DMS114 treated with DMSO at 0.1 percent for 48 hours (cell line): ENCODE measurements at regions not wholly inside any gene's neighbourhood (a gene's known extent, or its start where the extent isn't known, plus 50 kb on each side); places are given as distances from the start of the nearest gene placed in this dataset.

Source experiments
- DNase-seq: peaks from one replicate; lab custom pipeline; 2025; ENCODE audit not compliant: unreplicated experiment; lab: John Stamatoyannopoulos, UW

DNA sequence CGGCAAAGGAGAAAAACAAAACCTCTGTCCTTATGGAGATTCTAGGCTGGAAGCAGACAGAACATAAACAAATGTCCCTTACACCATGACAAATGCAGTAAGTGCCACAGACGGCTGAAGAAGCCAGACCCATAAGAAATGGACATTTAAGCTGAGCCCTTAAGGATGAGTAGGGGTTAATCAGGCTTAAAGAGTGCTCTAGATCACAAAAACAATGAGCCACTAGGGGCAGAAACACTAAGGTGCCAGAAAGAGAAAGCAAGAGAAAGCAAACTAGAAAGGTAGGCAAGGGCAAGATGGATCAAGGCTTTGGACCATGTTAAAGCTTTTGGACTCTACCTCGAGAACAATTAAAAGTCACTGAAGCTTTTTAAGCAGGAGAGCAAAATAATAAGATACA is 326.9 kb upstream of the WWC1 start:
- DNase-seq = no peak

DNA sequence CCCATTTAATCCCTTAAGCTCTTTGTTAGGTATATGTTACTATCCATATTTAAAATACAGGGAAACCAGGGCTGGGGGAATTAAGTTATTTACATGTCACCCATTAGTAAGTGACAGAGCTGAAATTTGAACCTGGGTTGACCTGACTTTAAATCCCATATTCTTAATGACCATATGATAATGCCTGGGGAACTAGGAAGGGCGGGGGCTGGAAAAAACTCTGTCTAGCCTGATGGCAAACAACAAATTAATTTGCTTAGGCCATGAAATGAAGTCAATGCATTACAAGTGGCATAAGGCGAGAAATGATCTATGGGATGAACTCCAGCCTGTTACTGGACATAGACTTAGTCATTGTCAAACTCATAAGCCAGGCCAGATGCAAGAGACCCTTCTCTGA is 325.7 kb upstream of the WWC1 start:
- DNase-seq = no peak

DNA sequence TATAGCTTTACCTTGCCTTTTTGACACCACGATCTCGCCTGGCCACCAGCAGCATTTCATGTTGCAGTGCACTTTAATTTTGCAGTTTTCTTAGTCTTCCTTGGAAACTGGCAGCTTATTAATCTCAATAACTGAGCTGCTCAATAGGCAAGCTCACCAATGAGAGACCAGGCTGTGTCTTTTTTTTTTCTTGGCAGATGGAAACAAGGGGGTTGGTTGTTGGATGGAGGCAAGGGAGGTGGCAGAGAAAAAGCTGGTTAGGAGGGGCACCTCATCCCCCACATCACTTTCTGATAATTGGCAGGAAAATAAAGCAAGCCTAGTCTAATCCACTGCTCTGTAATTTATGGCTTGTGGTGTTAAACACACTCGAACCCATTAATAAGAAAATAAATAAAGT is 324.5 kb upstream of the WWC1 start:
- DNase-seq = no peak

DNA sequence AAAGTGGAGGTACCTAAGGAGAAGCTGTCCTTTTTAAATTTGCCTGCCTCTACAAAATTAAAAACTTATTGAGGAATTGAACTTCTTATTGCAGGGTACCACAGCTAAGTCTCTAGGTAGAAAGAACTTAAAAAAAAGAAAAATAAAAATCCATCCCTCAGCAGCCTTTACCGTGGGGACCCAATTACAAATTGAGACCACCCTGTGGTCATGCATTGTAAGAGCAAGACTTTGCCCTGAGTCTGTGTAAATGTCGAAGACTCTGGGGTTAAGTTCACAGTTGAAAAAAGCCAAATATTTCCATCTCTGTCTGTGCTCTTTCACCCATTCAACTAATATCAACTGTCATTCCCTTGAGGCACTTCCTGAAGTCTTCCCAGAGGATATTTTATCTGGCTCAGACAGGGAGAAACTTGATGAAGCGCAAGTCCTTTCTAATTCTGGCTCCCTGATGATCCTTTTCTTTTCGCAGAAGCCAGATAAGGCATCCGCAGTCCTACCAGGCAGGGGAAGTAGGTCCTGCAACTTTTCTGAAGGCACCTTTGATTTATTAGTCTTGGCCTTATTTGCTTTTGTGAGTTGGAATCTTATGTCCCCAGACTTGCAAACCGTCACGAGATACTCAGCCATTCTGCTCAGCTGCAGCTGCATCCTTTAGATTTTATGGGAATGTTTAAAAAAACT is 323.8 kb upstream of the WWC1 start:
- no peak for DNase-seq

DNA sequence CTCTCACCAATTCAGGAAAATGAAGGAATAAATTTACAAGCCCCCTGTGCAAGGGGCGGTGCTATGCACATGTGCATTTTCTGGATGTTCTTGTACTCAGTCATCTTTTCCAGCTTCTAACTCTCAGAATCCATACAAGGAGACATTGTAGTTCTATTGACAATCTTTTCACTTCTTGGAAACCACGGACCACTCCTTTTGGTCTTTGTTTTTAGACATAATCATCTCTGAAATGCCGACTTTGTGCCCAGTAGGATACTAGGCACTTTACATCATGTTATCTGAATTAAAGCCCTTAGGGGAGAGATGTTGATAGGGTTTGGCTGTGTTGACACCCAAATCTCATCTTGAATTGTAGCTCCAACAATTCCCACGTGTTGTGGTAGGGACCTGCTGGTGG is 322.6 kb upstream of the WWC1 start:
- no peak for DNase-seq

DNA sequence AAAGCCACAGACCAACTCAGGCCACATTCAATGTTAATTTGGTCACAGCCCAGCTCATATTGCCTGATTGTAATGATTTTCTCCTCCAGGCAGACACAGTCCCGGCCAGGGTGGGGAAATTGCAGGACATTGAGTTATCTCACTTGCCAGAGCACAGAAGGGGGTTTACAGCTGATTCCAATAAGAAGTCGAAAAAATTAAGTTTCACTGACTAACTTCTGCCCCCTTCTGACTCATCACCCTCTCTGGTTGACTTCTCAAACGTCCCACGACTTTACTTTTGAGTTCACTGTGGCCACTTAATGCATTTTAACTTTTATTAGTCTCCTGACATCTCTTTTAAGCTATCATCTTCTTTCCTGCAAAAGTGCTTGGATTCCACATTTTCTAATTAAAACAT is 321.4 kb upstream of the WWC1 start:
- DNase-seq = no peak

DNA sequence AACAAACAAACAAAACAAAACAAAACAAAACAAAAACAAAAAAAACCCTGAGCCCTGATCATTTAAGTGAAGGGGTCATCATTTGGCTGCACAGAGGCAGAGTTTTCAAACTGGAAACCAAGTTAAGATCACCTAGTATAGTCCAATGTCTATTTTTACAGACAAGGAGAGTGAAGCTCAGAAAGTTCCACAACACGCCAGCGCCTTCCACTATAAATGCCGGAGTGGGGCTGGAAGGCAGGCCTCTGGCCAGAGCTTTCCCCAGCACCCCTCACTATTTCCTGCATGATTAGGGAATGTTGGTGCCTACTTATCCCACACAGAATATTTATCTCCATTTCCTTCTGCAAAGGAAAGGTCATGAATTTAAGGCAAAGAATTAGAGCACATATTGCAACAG is 319.7 kb upstream of the WWC1 start:
- no peak for DNase-seq

DNA sequence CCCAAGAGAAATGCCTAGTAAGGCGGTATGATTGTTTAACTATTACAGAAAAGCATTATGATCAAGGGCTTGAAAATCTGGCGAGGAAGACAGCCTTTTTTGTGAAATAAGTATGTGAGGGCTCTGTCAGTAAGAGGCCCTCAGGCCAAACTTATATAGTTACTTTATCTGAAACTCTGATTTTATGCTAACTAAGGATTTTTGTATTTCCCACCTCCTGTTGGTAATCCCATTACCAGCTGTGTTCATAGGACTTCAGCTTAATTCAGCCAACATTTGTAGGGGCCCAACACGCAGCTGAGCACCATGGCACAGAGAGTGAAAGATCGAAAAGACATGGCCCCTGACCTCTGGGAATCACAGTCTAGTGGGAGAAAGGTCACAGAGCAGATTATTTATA is 318.3 kb upstream of the WWC1 start:
- no peak for DNase-seq

DNA sequence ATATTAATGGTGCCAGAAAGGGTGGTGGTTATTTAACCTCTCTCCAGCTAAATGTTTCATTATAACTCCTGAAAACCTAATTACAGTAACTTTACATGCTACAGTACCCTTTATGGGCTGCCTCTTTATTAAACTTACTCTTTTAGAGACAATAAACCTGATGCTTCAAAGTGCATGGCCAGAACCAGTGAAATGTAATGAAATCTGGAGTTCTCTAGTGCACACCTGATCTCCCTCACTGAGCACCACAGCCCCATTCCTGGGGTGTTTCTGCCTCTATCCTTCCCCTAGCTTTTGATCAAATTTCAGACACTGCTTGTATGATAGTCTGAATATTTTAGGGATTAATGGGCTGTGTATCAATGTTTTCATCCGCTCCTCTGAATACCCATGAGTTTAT is 306.5 kb upstream of the WWC1 start:
- no peak for DNase-seq

DNA sequence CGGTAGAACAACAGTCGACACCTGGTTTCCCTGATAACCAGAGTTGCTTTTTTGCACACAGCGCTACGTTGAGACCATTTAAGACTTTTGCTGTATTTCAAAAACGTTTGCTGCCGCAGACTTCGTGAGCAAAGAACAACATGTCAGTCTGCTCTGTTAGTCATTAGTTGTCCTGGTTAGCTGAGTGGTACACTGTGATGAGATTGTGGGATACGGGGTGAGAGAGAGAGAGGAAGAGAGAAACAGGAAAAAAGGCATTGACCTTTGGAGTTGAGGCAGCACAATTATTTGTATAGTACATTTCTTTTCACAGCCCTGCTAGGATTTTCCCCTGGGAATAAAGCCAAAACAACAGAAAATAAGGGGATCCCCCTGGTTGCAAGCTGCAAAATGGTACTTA is 306.1 kb upstream of the WWC1 start:
- no peak for DNase-seq

DNA sequence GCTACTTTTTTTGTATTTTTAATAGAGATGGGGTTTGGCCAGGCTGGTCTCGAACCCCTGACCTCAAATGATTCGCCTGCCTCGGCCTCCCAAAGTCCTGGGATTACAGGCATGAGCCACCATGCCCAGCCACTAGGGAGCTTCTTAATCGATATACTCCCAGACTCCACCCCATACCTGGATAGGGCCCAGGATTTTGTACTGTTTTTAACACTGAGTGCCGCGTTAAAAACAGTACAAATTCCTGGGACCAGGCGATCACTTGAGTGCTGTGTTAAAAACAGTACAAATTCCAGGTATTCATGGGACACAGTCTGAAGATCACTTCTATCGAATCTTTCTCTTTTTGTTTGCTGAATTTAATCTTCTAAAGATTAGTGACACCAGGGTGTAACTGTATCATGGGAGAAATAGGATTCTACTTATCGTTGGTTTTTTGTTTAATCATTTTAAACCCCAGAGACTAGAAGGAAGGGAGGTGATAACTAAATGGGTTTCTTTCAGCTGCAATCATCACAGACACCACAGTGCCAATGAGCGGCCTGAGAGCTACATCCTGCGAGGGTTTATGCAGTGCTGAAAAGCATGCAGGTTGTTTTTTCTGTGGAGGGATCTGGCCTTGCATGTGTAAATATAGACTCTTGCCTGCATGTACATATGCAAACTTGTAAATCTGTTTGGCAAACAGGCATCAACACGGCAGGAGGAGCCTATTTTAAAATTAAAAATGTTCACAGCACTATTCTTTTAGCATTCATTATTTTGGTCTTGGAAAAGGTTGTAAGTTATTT is 303.8 kb upstream of the WWC1 start:
- no peak for DNase-seq

DNA sequence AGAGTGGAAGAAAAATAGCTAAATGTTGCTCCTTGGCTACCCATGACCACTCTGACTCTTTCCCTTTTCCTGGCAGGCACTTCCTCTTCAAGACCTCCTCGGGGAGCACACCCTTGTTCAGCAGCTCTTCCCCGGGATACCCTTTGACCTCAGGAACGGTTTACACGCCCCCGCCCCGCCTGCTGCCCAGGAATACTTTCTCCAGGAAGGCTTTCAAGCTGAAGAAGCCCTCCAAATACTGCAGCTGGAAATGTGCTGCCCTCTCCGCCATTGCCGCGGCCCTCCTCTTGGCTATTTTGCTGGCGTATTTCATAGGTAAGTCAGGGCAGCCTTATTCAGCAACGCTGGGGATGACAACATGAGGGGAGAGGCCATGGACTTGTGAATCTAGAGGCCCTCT is 298.6 kb upstream of the WWC1 start:
- no peak for DNase-seq

DNA sequence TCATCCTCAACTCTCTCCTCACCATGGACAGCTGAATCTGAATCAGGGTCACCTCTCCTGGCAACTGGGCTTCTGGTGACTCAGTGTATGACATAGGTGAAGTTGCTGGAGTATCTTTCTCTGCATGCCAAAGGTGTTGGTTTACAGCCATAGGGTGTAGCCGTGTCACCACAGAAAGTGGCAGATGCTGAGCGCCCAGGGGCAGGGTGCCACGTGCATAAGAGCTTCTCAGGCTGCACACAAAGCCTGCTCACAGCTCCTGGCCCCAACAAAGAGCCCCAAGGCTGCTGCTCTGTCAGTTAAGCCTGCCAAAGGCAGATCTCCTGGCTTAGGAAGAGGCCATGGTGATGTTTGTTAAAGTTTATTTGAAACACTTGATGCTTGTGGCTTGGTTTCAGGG is 297.7 kb upstream of the WWC1 start:
- no peak for DNase-seq

DNA sequence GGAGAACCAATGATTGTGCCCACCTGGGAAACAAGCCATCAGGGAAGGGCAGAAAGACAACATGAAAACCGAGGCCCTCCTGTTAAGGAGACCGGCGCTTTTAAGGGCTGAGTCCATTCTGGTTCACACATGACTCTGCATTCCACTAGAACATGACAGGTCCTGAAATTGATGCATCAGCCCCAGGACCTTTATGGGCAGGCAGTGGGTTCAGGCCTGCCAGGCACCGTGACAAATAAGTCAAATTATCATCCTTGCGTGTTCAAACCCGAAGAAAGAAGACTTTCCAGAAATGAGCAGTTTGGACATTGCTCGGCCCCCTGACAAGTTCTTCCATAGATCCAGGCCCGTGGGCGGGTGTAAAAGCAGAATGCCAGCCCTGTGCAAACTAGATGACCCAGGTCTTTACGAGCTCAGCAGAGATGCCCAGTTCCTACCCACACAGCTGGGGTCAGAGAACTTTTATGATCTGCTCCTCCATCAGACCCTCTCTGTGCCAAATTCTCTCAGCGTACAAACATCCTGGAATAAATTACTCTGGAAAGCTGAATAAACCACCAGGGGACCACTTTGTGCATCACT is 295.5 kb upstream of the WWC1 start:
- DNase-seq = no peak

DNA sequence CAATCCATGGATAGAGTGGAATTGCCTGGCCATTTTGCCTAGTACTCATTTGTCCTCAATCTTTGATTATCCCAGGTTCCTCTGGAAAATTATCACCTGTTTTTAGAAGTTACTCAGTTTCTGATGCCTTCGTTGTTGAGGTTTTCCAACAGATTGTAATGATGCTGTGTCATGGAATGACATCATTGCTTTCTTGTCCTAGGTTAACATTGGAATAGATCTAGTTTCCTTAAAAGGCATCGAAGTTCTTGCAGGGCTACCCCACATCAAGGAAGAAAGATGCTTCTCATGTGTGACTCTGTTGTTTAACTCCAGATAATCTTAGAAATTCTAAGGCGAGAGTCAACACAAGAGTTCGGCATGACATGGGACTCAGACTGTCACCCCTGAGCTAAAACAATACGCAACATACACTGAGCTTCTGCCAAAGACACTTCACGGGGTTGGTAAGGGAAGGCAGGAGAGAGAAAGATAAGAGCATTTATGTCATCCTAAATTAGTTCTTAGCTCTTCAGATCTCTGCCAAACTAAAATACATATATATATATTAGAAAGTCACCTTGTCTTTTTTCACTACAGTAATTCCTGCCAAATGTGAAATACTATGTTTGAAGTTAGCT is 293.2 kb upstream of the WWC1 start:
- no peak for DNase-seq

DNA sequence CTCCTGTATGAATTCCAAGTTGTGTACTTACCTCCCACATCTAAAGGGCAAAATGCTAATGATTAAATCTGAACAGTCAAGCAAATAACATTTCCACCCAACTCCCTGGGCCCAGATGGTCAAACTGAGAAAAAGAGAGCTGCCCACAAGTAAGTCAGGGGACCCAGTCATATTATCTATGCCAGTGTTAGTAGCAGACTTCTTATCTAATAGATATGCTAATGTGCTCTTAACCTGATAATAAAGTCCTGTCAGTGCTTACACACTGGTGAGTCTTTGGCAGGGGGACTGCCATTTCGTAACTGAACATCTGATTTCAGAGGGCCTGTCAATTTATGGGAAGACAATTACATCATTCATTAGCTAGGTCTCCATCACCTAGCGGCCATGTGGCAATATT is 292.3 kb upstream of the WWC1 start:
- DNase-seq = no peak

DNA sequence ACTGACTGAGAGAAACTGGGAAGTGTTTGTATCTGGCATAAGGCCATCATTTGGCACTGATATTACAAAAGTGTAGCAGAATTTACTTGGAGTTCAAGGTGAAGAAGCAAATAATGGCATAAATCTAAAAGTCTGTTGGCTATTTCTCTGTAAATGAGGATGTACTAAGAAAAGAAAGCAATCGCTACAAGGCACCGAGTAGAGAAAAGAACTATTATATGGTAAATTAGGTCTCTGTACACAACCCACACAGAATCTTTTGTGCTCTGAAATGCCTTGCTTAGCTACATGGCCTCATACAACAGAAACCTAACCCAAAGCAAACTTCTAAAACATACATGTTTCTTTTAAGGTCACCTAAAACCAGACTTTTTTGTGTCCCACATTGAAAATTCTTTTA is 290.1 kb upstream of the WWC1 start:
- DNase-seq = no peak

DNA sequence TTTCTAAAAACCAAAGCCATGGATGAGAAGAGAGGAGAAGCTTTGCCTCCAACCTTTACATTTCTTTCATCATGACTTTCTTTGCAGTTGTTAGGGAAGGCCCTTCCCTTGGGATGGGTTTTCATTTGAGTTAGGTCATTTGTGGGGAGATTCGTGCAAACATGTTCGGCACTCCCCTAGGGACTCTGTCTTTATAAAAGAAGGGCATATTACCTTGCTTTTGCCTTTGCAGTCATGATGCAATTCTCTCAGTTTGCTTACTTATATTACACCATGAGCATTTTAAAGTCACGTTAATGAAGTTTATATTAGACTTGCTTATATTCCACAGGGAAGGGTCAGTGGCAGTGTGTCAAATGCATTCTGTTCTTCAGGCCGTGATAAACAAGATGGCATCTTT is 289.3 kb upstream of the WWC1 start:
- DNase-seq = no peak

DNA sequence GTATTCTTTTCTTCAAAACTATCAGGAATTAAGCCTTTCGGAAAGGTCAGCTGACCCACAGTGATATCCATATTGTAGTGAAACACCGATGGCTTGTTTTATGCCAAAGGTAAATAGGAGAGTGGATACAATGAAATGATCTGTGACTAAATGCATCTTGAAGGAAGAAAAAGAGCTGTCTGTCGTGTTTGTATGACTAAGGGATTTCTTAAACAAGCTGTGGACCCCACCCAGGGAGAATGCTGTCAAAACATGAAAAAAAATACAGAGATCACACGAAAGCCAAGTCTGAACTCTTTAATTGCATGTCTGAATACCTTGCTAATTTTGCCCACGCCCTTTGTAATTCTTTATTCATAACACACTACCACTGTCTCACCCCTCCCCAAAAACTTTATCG is 286.4 kb upstream of the WWC1 start:
- DNase-seq = no peak

DNA sequence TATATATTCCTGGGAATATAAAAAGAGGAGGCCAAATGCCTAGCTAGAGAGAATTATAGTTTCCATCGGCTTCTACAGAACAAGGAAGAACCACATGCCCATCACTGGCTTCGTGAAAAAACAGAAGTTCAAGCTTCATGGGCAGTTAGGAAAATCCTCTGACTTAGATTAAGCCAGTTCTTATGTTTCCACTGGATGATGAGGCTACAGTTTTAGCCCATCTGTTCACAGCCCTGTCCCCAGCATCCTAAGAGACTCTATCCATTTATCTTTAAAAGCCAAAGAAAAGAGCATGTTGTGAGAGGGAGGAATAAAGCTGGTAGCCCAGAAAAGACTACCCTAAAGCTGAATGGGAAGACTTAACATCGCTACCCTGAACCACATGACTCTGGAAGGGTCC is 285.5 kb upstream of the WWC1 start:
- DNase-seq = no peak

DNA sequence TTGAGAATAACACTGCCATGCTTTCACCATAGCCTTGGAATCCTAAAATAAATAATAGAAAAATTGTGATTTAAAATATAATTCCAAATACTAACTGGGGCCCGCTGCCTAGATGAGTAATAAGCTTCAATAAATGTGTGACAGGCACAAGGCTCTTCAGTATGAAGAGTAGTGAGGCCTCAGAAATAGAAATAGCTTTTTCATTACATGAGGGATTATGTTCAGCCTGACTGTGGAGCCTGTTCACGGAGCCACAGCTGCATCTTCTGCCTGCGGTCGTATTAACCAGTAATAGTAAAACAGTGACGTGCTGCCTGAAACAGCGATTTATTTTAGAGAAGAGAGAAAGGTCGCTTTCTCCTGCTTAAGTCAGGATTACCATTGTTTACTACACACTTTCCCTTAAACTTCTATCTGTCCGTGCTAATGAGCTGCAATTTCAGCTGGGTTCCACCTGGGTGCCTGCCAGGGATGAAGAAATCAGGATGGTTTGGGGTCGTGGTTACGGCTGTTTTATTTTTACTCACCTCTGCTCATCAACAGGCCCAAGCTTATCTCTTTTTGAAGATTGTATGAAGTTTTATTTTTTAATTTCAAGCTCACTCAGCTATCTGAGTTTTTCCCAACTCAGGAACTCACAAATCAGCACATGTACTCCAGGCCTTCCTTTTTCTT is 284.9 kb upstream of the WWC1 start:
- no peak for DNase-seq

DNA sequence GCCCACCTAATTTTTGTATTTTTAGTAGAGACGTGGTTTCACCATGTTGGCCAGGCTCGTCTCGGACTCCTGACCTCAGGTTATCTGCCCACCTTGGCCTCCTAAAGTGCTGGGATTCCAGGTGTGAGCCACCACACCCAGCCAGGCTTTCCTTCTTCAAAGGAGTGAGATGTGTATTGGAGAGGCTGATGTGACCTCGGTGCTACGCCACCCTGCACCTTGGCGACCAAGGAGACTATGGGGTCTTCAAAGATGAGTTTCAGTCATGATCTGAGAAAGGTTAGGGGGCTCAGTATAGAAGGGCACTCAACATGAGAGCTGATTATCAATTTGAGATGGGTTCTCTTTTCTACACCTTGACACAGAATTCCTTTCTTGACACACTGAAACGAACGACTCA is 284.2 kb upstream of the WWC1 start:
- DNase-seq = no peak
